Calu3 (cell line): ENCODE measurements at regions not wholly inside any gene's neighbourhood (a gene's known extent, or its start where the extent isn't known, plus 50 kb on each side); places are given as distances from the start of the nearest gene placed in this dataset.

ENCODE experiments used
- BruUV-seq: library from RNA; stranded (reverse); fragments of 400-500 nt; replicated peaks from 2 replicates; lab custom pipeline; 2021; lab: Mats Ljungman, UMichigan
- CTCF ChIA-PET: fragments of 300-600 bp; sonication (Branson Sonifier 250); formaldehyde crosslinking; loops from one replicate; lab custom pipeline; 2022; ENCODE audit warnings: antibody characterized with exemption; lab: Charles Lee
- DNase-seq: peaks from one replicate; pipeline ENCODE4 v3.0.0; 2022
- H3K27ac Mint-ChIP-seq: one replicate; pipeline ENCODE4 v1.8.0; 2022; ENCODE audit warnings: mixed read lengths; ENCODE audit not compliant: unreplicated experiment
- H3K27me3 Mint-ChIP-seq: one replicate; pipeline ENCODE4 v1.8.0; 2022; ENCODE audit warnings: mixed read lengths; ENCODE audit not compliant: unreplicated experiment
- H3K36me3 Mint-ChIP-seq: one replicate; pipeline ENCODE4 v1.8.0; 2022; ENCODE audit warnings: mild to moderate bottlenecking, moderate library complexity, mixed read lengths; ENCODE audit not compliant: insufficient read depth, unreplicated experiment
- H3K4me1 Mint-ChIP-seq: one replicate; pipeline ENCODE4 v1.8.0; 2022; ENCODE audit warnings: mild to moderate bottlenecking, low read depth, mixed read lengths; ENCODE audit not compliant: unreplicated experiment
- H3K4me3 Mint-ChIP-seq: one replicate; pipeline ENCODE4 v1.8.0; 2022; ENCODE audit warnings: mild to moderate bottlenecking, low read depth, moderate library complexity, mixed read lengths; ENCODE audit not compliant: unreplicated experiment
- H3K9me3 Mint-ChIP-seq: one replicate; pipeline ENCODE4 v1.8.0; 2022; ENCODE audit warnings: low read depth, mixed read lengths; ENCODE audit not compliant: unreplicated experiment
- intact Hi-C: fragments of 100-400 bp; cut with micrococcal nuclease; formaldehyde crosslinking; loops from one replicate; pipeline ENCODE4 v1.10.0; 2022; ENCODE audit not compliant: unreplicated experiment
- TF ChIP-seq, protein P1 (sequence below): fragments of 200-600 bp; IDR thresholded peaks from one replicate; pipeline ENCODE4 v1.8.0; 2022; ENCODE audit warnings: antibody characterized with exemption; ENCODE audit not compliant: unreplicated experiment

DNA sequence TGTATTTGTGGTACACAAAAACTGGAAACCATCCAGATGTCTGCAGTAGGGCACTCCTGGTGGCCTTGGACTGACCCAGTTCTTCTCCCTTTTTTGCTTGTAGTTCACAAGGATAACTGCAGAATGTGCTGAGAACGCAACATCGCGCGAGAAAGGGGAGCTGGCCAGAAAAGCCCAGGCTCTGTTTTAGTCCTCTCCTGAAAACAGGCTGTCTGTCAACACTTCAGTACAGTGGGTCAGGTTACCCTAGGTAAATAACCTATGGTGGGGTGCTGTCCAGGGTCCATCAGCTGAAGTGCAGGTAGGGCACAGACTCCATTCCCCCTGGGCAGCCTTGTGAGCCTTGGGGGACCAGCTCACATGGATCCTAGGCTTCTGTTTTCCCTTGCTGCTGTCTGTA is 495.8 kb downstream of the MDFIC start:
- DNase-seq: no peak

DNA sequence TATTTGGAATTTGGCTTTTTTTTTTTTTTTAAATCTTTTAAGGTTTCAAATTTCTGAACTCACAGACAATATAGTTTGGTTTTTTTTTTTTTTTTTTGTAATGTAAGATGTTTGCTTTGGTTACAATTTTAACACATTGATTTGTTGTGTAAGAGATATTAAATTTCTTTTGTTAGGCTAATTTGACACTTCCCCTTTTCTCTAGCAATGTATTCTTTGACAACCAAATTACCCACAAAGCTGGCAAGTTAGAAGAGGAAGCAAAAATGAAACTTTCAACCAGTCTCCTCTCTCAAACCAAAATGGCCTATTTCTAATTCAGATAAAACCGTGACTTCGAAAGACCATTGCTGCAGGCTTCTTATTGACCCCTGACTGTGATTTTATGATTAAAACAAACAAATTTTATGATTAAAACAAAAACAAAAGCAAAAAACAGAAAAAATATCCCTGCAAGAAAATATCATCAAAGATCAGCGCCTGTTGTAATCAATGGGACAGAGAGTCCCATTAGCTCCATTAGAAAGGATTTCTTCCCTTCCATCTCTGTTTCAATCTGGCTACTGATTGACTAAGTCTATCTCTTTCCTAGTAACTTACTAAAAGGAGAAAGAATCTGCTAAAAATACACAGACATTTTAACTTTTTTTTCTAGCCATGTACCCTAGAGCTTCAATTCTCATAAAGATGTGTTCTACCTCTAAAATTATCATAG is 489.2 kb downstream of the MDFIC start:
- Mint-ChIP-seq H3K4me1 (no peaks in the 10 kb centered on the region), H3K36me3 (no peaks in the 10 kb centered on the region), H3K27me3 (no peaks in the 10 kb centered on the region), H3K27ac (no peak overlapping the region), H3K9me3 (no peaks in the 10 kb centered on the region), H3K4me3 (no peak overlapping the region)
- no TSS peak for BruUV-seq
- CTCF ChIA-PET: no interaction called here
- TF ChIP-seq, protein P1, sequence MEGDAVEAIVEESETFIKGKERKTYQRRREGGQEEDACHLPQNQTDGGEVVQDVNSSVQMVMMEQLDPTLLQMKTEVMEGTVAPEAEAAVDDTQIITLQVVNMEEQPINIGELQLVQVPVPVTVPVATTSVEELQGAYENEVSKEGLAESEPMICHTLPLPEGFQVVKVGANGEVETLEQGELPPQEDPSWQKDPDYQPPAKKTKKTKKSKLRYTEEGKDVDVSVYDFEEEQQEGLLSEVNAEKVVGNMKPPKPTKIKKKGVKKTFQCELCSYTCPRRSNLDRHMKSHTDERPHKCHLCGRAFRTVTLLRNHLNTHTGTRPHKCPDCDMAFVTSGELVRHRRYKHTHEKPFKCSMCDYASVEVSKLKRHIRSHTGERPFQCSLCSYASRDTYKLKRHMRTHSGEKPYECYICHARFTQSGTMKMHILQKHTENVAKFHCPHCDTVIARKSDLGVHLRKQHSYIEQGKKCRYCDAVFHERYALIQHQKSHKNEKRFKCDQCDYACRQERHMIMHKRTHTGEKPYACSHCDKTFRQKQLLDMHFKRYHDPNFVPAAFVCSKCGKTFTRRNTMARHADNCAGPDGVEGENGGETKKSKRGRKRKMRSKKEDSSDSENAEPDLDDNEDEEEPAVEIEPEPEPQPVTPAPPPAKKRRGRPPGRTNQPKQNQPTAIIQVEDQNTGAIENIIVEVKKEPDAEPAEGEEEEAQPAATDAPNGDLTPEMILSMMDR: no peak
- intact Hi-C loops: no loop called here
- no peak for DNase-seq

More for the DNA sequence above, 495.8 kb downstream of the MDFIC start:
- Mint-ChIP-seq H3K27me3 (no peaks in the 10 kb centered on the region), H3K4me1 (no peaks in the 10 kb centered on the region), H3K36me3 (no peaks in the 10 kb centered on the region), H3K4me3 (no peak overlapping the region), H3K9me3 (no peaks in the 10 kb centered on the region), H3K27ac (no peak overlapping the region)
- TF ChIP-seq, protein P1: no peak
- intact Hi-C loops: no loop called here
- BruUV-seq: no TSS peak
- CTCF ChIA-PET: no interaction called here

DNA sequence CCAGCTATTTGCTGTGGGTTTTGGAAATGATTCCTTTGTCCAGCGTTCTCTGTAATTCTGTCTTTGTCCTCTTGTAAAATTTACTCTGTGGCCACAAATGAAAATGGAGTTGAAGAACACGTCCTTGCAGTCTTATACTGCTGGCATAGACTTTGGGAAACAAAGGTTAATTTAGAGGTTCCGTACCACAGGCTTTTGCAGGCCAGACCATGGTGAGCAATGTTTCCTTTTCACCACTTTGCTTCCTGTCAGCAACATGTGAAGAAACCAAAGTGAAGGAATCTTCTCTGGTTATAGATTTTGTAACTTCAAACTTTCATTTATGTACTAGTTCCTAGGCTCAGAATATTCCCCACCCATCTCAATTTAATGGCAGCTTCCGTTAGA is 488.5 kb downstream of the MDFIC start:
- no peak for DNase-seq

DNA sequence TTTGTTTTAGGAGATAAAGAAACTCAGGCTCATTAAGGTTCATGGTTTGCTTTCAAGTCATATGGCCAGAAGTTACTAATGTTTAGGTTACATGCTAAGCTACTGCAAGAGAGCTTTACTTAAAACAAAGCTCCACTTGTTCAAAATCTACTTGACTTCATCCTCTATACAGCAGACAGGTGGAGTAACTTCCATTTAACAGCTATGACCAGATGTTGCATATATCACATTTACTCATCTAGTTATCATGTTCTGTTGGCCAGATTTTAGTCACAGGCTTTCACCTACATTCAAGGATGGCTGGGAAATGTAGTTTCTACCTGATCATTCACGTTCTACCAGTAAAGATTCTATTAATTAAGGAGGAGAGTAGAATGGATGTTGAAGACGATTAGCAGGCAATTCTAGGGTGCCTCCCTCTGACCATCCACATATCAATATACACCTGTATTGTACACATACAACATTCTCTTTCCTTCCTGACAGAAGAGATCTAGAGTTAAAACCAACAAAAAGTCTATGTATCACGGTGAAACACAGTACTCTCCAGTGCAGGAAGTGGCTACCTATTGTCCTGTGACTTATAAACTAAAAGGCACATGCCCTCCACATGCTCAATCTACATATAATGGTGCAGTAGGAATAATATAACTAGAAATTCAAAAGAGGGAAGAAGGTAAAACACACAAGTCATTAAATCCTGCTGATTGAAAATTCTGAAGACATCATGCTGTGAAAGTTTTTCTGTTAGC is 488.0 kb downstream of the MDFIC start:
- H3K27ac Mint-ChIP-seq: no peak overlapping the region
- intact Hi-C loops: no loop called here
- TF ChIP-seq, protein P1: no peak
- DNase-seq: no peak
- no peak overlapping the region for H3K4me3 Mint-ChIP-seq
- BruUV-seq: no TSS peak
- no peaks in the 10 kb centered on the region for H3K27me3 Mint-ChIP-seq
- H3K9me3 Mint-ChIP-seq: no peaks in the 10 kb centered on the region
- CTCF ChIA-PET: interaction anchor here (0.6 kb wide), 1 partner anchor 1136 kb away, joined by 3 read pairs; no protein-coding TSS in a partner anchor
- H3K4me1 Mint-ChIP-seq: no peaks in the 10 kb centered on the region
- no peaks in the 10 kb centered on the region for H3K36me3 Mint-ChIP-seq

More for the DNA sequence above, 488.5 kb downstream of the MDFIC start:
- H3K36me3 Mint-ChIP-seq: no peaks in the 10 kb centered on the region
- no TSS peak for BruUV-seq
- TF ChIP-seq, protein P1: no peak
- CTCF ChIA-PET: interaction anchor here (0.6 kb wide), 1 partner anchor 1136 kb away, joined by 3 read pairs; no protein-coding TSS in a partner anchor
- no peaks in the 10 kb centered on the region for H3K27me3 Mint-ChIP-seq
- no peaks in the 10 kb centered on the region for H3K9me3 Mint-ChIP-seq
- H3K4me1 Mint-ChIP-seq: no peaks in the 10 kb centered on the region
- no peak overlapping the region for H3K4me3 Mint-ChIP-seq
- intact Hi-C loops: no loop called here
- H3K27ac Mint-ChIP-seq: no peak overlapping the region
